Stomach (tissue), 4 donors: ENCODE measurements at regions not wholly inside any gene's neighbourhood (a gene's known extent, or its start where the extent isn't known, plus 50 kb on each side); places are given as distances from the start of the nearest gene placed in this dataset.

Source experiments
- CTCF ChIP-seq, 7 experiments: fragments of 450-650 bp in 4 of 7; fragments of 200-600 bp in 3 of 7; sonication (generic) in 3 of 7; IDR thresholded peaks; one replicate each; pipeline ENCODE4 v1.5.1; 2016 to 2019; ENCODE audit warnings: antibody characterized with exemption in 7 of 7, control low read depth in 2 of 7, mild to moderate bottlenecking in 1 of 7
- POLR2A ChIP-seq, 4 donors: fragments of 450-650 bp; IDR thresholded peaks; one replicate each; pipeline ENCODE4 v1.6.1; 2016; ENCODE audit warnings: antibody characterized with exemption in 4 of 4, control low read depth in 2 of 4, mild to moderate bottlenecking in 1 of 4, moderate library complexity in 1 of 4
- POLR2AphosphoS5 ChIP-seq, 3 donors: sonication (generic); formaldehyde crosslinking; IDR thresholded peaks; one replicate each; pipeline ENCODE4 v1.6.1; 2016; ENCODE audit warnings: antibody characterized with exemption in 3 of 3

DNA sequence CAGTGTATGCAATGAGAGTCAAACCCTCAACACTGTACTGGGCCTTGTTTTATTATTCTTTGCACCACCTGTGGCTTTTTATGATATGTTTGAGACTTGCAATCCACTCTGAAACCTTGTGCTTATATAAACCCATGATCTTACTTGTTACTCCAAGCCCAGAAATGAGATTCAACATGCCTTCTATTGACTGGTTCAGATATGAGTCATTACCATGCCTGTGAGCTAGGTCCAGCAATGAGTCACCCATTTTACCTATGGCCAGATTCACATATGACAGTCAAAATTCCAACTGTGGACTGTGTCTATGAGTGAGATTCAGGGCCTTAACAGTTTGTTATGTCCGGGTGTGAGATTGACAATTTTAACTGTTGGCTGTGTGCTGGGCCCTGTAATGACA lies 1846.1 kb downstream of the TP53TG3F start:
- TF ChIP-seq POLR2A (IDR thresholded peaks at IDR 0.05) (no peak), CTCF (IDR thresholded peaks at IDR 0.05) (no peak), POLR2AphosphoS5 (IDR thresholded peaks at IDR 0.05) (no peak)
